ENCODE measurements at regions not wholly inside any gene's neighbourhood (a gene's known extent, or its start where the extent isn't known, plus 50 kb on each side); places are given as distances from the start of the nearest gene placed in this dataset.

DNA sequence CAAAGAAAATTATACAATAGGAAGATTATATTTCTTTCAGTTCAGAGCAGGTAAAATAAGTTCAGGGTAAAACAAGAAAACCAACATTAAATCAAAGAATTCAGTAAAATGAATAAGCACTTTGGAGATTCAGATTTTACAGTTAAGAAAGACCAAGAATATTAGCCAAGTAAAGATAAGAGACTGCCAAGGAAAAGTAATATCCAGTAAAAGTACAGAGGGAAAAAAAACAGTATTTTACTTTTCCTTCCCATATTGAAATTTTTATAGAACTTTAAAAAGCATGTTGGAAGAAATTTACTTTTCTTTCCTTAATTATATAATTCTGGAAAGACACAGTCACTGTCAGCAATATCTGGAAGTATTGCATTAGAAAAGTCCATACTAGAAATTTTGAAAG is 393.4 kb downstream of the NFIB start:
- TF ChIP-seq, protein P1, sequence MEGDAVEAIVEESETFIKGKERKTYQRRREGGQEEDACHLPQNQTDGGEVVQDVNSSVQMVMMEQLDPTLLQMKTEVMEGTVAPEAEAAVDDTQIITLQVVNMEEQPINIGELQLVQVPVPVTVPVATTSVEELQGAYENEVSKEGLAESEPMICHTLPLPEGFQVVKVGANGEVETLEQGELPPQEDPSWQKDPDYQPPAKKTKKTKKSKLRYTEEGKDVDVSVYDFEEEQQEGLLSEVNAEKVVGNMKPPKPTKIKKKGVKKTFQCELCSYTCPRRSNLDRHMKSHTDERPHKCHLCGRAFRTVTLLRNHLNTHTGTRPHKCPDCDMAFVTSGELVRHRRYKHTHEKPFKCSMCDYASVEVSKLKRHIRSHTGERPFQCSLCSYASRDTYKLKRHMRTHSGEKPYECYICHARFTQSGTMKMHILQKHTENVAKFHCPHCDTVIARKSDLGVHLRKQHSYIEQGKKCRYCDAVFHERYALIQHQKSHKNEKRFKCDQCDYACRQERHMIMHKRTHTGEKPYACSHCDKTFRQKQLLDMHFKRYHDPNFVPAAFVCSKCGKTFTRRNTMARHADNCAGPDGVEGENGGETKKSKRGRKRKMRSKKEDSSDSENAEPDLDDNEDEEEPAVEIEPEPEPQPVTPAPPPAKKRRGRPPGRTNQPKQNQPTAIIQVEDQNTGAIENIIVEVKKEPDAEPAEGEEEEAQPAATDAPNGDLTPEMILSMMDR (IDR thresholded peaks at IDR 0.05): no peak
- no peak for TF ChIP-seq EP300 (IDR thresholded peaks at IDR 0.05)

Measured in gastroesophageal sphincter (tissue), 3 donors.